GM18499 (cell line): ENCODE measurements at regions not wholly inside any gene's neighbourhood (a gene's known extent, or its start where the extent isn't known, plus 50 kb on each side); places are given as distances from the start of the nearest gene placed in this dataset.

ENCODE experiments used
- ATAC-seq: cut with Tn5 transposase; IDR thresholded peaks from one replicate; pipeline ENCODE4 v1.9.1; 2021; ENCODE audit warnings: moderate number of reproducible peaks; ENCODE audit not compliant: insufficient read depth, unreplicated experiment

GRCh38 chr3:194001728-194002459, 134.1 kb upstream of the HES1 start:
- no peak for ATAC-seq

- no peak for ATAC-seq
Measured at GRCh38 chr3:194003114-194004057, 132.6 kb upstream of the HES1 start.

- no peak for ATAC-seq
Measured at GRCh38 chr3:194005930-194006501, 129.9 kb upstream of the HES1 start.

GRCh38 chr3:194007592-194008337, 128.2 kb upstream of the HES1 start:
- ATAC-seq: no peak

- no peak for ATAC-seq
Measured at GRCh38 chr3:194009019-194009418, 126.9 kb upstream of the HES1 start.

- ATAC-seq: no peak
Measured at GRCh38 chr3:194009892-194010533, 125.9 kb upstream of the HES1 start.

GRCh38 chr3:194011807-194012206, 124.1 kb upstream of the HES1 start:
- no peak for ATAC-seq

GRCh38 chr3:194013928-194014327, 122.0 kb upstream of the HES1 start:
- ATAC-seq: no peak

GRCh38 chr3:194014756-194015155, 121.2 kb upstream of the HES1 start:
- no peak for ATAC-seq

GRCh38 chr3:194019398-194020165, 116.4 kb upstream of the HES1 start:
- ATAC-seq: no peak

GRCh38 chr3:194022052-194022451, 113.9 kb upstream of the HES1 start:
- ATAC-seq: no peak

- no peak for ATAC-seq
Measured at GRCh38 chr3:194022816-194023215, 113.1 kb upstream of the HES1 start.

GRCh38 chr3:194023501-194024280, 112.3 kb upstream of the HES1 start:
- ATAC-seq: no peak

GRCh38 chr3:194025119-194025518, 110.8 kb upstream of the HES1 start:
- no peak for ATAC-seq

GRCh38 chr3:194025951-194026350, 110.0 kb upstream of the HES1 start:
- no peak for ATAC-seq

- no peak for ATAC-seq
Measured at GRCh38 chr3:194028434-194029004, 107.4 kb upstream of the HES1 start.

- no peak for ATAC-seq
Measured at GRCh38 chr3:194029846-194030245, 106.1 kb upstream of the HES1 start.

GRCh38 chr3:194030372-194030771, 105.6 kb upstream of the HES1 start:
- ATAC-seq: no peak
